ENCODE measurements at regions not wholly inside any gene's neighbourhood (a gene's known extent, or its start where the extent isn't known, plus 50 kb on each side); places are given as distances from the start of the nearest gene placed in this dataset.

GRCh38 chr1:164443166-164443565 lies 115.8 kb upstream of the PBX1 start:
- no peak for TF ChIP-seq CTCF (IDR thresholded peaks at IDR 0.05 in 2 of 3, conservative IDR thresholded peaks at IDR 0.05 in 1 of 3; ENCODE audit: insufficient read depth in 2 of 3, low read depth in 1 of 3, low read length in 3 of 3)
- TF ChIP-seq POLR2A (conservative IDR thresholded peaks at IDR 0.05), result no peak
- TF ChIP-seq CEBPB (tag; IDR thresholded peaks at IDR 0.05), result no peak
- TF ChIP-seq MLX (CRISPR knock-in tag; conservative IDR thresholded peaks at IDR 0.05), result no peak
- TF ChIP-seq POLR2AphosphoS5 (IDR thresholded peaks at IDR 0.05; ENCODE audit: control insufficient read depth, insufficient read depth, low read depth, low read length), result no peak
- no peak for TF ChIP-seq EZH2 (IDR thresholded peaks at IDR 0.05; ENCODE audit: borderline replicate concordance, low read depth, low read length)
- no peak for TF ChIP-seq SOX6 (IDR thresholded peaks at IDR 0.05)
- no peak for TF ChIP-seq CREB1 (IDR thresholded peaks at IDR 0.05)
- TF ChIP-seq CREB1 (CRISPR knock-in tag; IDR thresholded peaks at IDR 0.05), result no peak
- no peak for TF ChIP-seq TARDBP (IDR thresholded peaks at IDR 0.05)

Data from K562 (cell line).